GM21515 (cell line): ENCODE measurements at regions not wholly inside any gene's neighbourhood (a gene's known extent, or its start where the extent isn't known, plus 50 kb on each side); places are given as distances from the start of the nearest gene placed in this dataset.

ENCODE experiments used
- ATAC-seq: cut with Tn5 transposase; IDR thresholded peaks from one replicate; pipeline ENCODE4 v1.9.1; 2021; ENCODE audit not compliant: unreplicated experiment

- no peak for ATAC-seq
Measured at GRCh38 chr17:74152591-74153455, 50.7 kb upstream of the RPL38 start.

GRCh38 chr17:74153456-74153810 is 50.0 kb upstream of the RPL38 start:
- no peak for ATAC-seq
